ENCODE measurements at regions not wholly inside any gene's neighbourhood (a gene's known extent, or its start where the extent isn't known, plus 50 kb on each side); places are given as distances from the start of the nearest gene placed in this dataset.

DNA sequence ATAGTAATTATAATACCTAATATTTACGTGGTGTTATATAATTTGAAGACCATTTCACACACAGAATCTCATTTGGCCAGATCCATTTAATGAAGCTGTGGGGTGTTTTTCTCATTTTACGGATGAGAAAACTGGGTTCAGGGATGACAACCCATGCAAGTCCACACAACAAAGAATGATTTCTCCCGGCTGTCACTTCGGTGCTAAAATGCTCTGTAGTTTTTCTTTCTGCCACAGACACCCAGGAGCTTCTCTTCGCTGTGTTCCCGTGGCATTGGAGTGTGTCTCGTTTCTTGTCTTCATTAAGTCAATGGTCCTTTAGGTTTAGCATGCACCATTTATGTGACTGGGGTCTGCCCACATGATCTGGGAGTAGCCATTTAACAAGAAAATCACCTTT lies 308.5 kb downstream of the ENC1 start:
- H3K4me3 Mint-ChIP-seq, result no peak overlapping the region
- no peaks in the 10 kb centered on the region for H3K9me3 Mint-ChIP-seq
- peaks cover 2% of the 10 kb centered on the region for H3K4me1 Mint-ChIP-seq (ENCODE audit: low read depth)
- no peaks in the 10 kb centered on the region for H3K36me3 Mint-ChIP-seq (ENCODE audit: low read depth)
- peaks cover 13% of the 10 kb centered on the region for H3K27me3 Mint-ChIP-seq (ENCODE audit: low read depth)
- H3K27ac Mint-ChIP-seq, result no peak overlapping the region

DNA sequence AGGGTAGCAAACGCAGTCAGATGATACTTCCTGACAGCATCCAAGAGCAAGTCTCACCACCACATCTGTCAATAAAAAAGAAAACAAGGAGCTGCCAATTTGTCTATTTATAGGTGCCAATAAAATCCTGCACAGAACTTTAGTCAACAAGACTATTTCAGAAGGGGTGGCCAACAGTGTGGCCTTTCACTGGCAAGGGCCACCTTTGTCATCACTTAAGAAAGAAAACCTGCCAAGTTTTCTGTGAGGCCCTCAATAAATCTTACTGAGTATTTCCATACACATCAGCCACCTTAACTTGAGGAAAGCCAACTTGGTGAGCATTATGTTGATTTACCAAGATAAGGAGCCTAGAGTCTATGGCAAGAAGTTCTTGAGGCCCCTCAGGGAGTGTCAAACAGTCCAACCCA lies 312.3 kb downstream of the ENC1 start:
- Mint-ChIP-seq H3K27me3 (ENCODE audit: low read depth) (peaks cover 4% of the 10 kb centered on the region), H3K9me3 (no peaks in the 10 kb centered on the region), H3K4me3 (no peak overlapping the region), H3K27ac (no peak overlapping the region), H3K36me3 (ENCODE audit: low read depth) (no peaks in the 10 kb centered on the region), H3K4me1 (ENCODE audit: low read depth) (peaks cover 3% of the 10 kb centered on the region)

GRCh38 chr5:74327339-74327685 lies 313.2 kb downstream of the ENC1 start:
- no peaks in the 10 kb centered on the region for H3K36me3 Mint-ChIP-seq (ENCODE audit: low read depth)
- no peak overlapping the region for H3K4me3 Mint-ChIP-seq
- peaks cover 4% of the 10 kb centered on the region for H3K27me3 Mint-ChIP-seq (ENCODE audit: low read depth)
- H3K27ac Mint-ChIP-seq, result no peak overlapping the region
- H3K9me3 Mint-ChIP-seq, result no peaks in the 10 kb centered on the region
- H3K4me1 Mint-ChIP-seq (ENCODE audit: low read depth), result peaks cover 3% of the 10 kb centered on the region

- Mint-ChIP-seq H3K4me3 (no peak overlapping the region), H3K27ac (no peak overlapping the region), H3K9me3 (no peaks in the 10 kb centered on the region), H3K36me3 (ENCODE audit: low read depth) (no peaks in the 10 kb centered on the region), H3K4me1 (ENCODE audit: low read depth) (peaks cover 3% of the 10 kb centered on the region), H3K27me3 (ENCODE audit: low read depth) (peaks cover 4% of the 10 kb centered on the region)
These were observed 313.8 kb downstream of the ENC1 start for GRCh38 chr5:74326571-74327338.

DNA sequence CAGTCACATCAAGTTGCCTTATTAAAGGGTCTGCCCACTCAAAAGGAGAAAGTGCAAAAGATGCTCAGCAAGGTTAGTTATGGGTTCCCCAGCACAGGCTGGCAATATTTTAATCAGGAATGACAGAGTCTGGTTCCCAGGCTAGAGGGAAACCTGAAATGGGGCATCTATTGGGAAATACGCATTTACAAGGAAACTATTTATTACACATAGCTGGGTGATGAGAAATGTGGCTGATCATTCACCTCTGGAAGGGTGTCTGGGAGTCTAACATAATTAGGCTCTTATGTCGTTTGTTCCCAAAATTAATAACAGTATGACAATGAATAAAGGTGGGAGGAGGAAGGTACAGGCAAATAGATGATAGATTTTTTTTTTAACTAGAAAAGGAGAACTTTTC lies 314.7 kb downstream of the ENC1 start:
- Mint-ChIP-seq H3K27me3 (ENCODE audit: low read depth) (peaks cover 4% of the 10 kb centered on the region), H3K9me3 (no peaks in the 10 kb centered on the region), H3K27ac (no peak overlapping the region), H3K4me1 (ENCODE audit: low read depth) (peaks cover 3% of the 10 kb centered on the region), H3K4me3 (no peak overlapping the region), H3K36me3 (ENCODE audit: low read depth) (no peaks in the 10 kb centered on the region)

GRCh38 chr5:74324556-74324955 lies 316.0 kb downstream of the ENC1 start:
- H3K36me3 Mint-ChIP-seq (ENCODE audit: low read depth), result no peaks in the 10 kb centered on the region
- H3K4me3 Mint-ChIP-seq, result no peak overlapping the region
- H3K4me1 Mint-ChIP-seq (ENCODE audit: low read depth), result peaks cover 3% of the 10 kb centered on the region
- no peaks in the 10 kb centered on the region for H3K27me3 Mint-ChIP-seq (ENCODE audit: low read depth)
- no peak overlapping the region for H3K27ac Mint-ChIP-seq
- H3K9me3 Mint-ChIP-seq, result no peaks in the 10 kb centered on the region

DNA sequence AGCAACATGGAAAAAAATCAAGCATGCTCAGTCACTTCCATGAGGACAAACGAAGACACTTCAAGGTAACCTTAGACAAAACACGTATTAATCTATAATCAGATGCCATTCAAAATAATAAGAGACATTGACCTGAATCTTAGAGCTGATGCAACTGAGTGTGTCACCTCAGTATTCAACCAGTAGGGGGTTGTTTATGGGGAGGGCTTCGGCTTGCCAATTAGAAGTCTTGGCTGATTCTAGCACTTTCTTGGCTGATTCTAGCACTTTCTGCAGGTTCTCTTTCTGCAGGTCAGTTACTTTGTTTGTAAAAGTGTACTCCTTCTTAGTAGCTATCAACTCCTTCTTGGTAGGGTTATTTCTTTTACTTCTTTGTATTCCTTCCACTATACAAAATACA lies 317.6 kb downstream of the ENC1 start:
- Mint-ChIP-seq H3K9me3 (no peaks in the 10 kb centered on the region), H3K27me3 (ENCODE audit: low read depth) (no peaks in the 10 kb centered on the region), H3K4me3 (no peak overlapping the region), H3K4me1 (ENCODE audit: low read depth) (peaks cover 3% of the 10 kb centered on the region), H3K36me3 (ENCODE audit: low read depth) (no peaks in the 10 kb centered on the region), H3K27ac (no peak overlapping the region)

DNA sequence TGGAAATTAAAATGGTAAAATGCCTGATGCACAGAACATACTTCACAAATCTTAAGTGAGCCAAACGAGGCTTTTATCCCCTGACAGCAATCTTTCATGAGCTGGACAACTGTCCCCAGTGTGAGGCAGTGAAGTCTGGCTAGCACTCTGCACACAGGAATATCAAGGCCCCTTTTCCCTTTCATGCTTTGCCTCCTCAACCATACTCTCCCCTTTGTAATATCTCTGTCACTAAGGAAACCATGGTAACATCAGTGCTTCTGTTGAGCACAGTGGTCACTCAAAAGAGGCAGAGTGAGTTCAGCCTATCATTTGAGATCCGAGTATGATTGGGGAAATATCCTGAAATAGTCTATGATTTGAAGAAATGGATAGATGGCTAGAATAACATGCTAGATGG lies 318.3 kb downstream of the ENC1 start:
- Mint-ChIP-seq H3K27me3 (ENCODE audit: low read depth) (no peaks in the 10 kb centered on the region), H3K27ac (no peak overlapping the region), H3K9me3 (no peaks in the 10 kb centered on the region), H3K36me3 (ENCODE audit: low read depth) (no peaks in the 10 kb centered on the region), H3K4me3 (no peak overlapping the region), H3K4me1 (ENCODE audit: low read depth) (peaks cover 3% of the 10 kb centered on the region)

DNA sequence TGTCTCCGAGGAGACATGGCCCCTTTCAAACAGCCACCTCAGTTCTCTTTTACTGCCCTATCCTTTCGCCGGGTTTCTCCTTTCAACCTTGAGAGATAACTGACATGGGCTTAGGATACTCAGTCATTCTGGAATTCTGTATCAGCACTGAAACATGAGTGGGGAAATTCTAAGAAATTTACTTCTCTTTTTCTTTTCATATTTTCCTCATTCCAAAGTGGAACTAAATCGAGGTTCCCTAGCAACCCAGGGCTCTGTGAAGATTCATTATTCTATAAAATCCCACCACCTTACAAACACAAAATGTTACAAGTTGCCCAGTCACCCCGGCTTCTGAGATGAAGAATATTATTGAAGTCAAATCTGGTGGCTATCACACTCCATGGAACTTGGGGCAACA lies 319.2 kb downstream of the ENC1 start:
- H3K9me3 Mint-ChIP-seq, result no peaks in the 10 kb centered on the region
- H3K4me1 Mint-ChIP-seq (ENCODE audit: low read depth), result no peaks in the 10 kb centered on the region
- H3K4me3 Mint-ChIP-seq, result no peak overlapping the region
- no peaks in the 10 kb centered on the region for H3K27me3 Mint-ChIP-seq (ENCODE audit: low read depth)
- H3K36me3 Mint-ChIP-seq (ENCODE audit: low read depth), result no peaks in the 10 kb centered on the region
- no peak overlapping the region for H3K27ac Mint-ChIP-seq

DNA sequence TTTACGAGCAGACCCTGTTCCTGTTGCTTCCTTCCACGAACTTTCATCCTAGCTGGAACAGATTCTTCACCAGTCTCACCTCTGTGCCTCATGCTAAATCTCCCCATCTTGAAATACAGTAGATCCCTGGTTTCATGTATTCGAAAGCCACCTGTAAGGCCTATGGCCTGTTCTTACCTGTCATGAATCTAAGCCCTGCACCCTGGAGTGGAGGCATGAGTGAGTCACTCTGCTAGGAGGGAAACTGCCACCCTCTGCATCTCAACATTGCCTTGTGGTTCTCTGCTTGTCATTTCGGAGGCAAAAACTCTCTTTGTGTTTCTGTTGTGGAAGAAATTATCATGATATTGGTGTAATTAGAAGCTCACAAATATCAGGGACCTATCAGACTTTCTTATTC lies 320.0 kb downstream of the ENC1 start:
- Mint-ChIP-seq H3K36me3 (ENCODE audit: low read depth) (no peaks in the 10 kb centered on the region), H3K4me3 (no peak overlapping the region), H3K27ac (no peak overlapping the region), H3K27me3 (ENCODE audit: low read depth) (no peaks in the 10 kb centered on the region), H3K4me1 (ENCODE audit: low read depth) (no peaks in the 10 kb centered on the region), H3K9me3 (no peaks in the 10 kb centered on the region)

- no peak overlapping the region for H3K4me3 Mint-ChIP-seq
- H3K9me3 Mint-ChIP-seq, result no peaks in the 10 kb centered on the region
- H3K4me1 Mint-ChIP-seq (ENCODE audit: low read depth), result no peaks in the 10 kb centered on the region
- H3K27ac Mint-ChIP-seq, result no peak overlapping the region
- no peaks in the 10 kb centered on the region for H3K27me3 Mint-ChIP-seq (ENCODE audit: low read depth)
- no peaks in the 10 kb centered on the region for H3K36me3 Mint-ChIP-seq (ENCODE audit: low read depth)
These were observed 321.5 kb downstream of the ENC1 start for GRCh38 chr5:74319076-74319475.

- Mint-ChIP-seq H3K27me3 (ENCODE audit: low read depth) (peaks cover 3% of the 10 kb centered on the region), H3K27ac (no peak overlapping the region)
These were observed 324.4 kb downstream of the ENC1 start for GRCh38 chr5:74316064-74316603.

GRCh38 chr5:74314906-74315305 lies 325.6 kb downstream of the ENC1 start:
- H3K27ac Mint-ChIP-seq, result no peak overlapping the region
- H3K4me3 Mint-ChIP-seq, result no peak overlapping the region
- no peaks in the 10 kb centered on the region for H3K4me1 Mint-ChIP-seq (ENCODE audit: low read depth)
- no peaks in the 10 kb centered on the region for H3K9me3 Mint-ChIP-seq
- peaks cover 3% of the 10 kb centered on the region for H3K27me3 Mint-ChIP-seq (ENCODE audit: low read depth)
- H3K36me3 Mint-ChIP-seq (ENCODE audit: low read depth), result no peaks in the 10 kb centered on the region

More at GRCh38 chr5:74316064-74316603, 324.4 kb downstream of the ENC1 start:
- no peaks in the 10 kb centered on the region for H3K4me1 Mint-ChIP-seq (ENCODE audit: low read depth)
- H3K9me3 Mint-ChIP-seq, result no peaks in the 10 kb centered on the region
- H3K36me3 Mint-ChIP-seq (ENCODE audit: low read depth), result no peaks in the 10 kb centered on the region
- no peak overlapping the region for H3K4me3 Mint-ChIP-seq

DNA sequence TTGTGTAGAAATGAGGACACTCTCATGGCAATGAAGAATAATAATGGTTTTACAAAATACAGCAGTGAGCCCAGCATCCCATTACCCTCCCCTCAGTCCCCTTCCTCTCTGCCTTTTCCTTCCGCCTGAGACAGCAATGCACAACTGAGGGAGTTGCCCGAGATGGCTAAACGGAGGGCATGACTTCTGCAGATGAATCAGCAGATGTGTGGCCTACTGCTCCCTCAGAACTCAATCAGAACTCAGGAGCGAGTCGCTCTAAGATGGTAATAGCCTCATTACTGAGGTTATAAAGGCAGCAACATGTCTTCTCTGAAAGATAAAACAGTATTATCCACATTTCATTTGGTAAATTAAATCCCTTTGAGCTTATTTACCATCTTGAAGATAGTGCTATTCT lies 326.6 kb downstream of the ENC1 start:
- Mint-ChIP-seq H3K27me3 (ENCODE audit: low read depth) (peaks cover 3% of the 10 kb centered on the region), H3K36me3 (ENCODE audit: low read depth) (no peaks in the 10 kb centered on the region), H3K4me1 (ENCODE audit: low read depth) (no peaks in the 10 kb centered on the region), H3K27ac (no peak overlapping the region), H3K9me3 (no peaks in the 10 kb centered on the region), H3K4me3 (no peak overlapping the region)

DNA sequence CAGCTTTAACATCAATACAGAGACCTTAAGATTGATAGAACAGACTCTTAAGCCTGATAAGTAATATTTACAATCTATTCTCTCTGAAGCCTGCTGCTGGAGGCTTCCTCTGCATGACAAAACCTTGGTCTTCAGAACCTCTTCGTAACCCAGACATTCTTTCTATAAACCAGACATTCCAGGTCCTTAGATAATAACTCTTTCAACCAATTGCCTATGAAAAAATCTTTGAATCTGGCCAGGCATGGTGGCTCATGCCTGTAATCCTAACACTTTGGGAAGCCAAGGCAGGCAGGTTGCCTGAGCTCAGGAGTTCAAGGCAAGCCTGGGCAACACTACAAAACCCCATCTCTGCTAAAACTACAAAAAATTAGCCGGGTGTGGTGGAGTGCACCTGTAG lies 327.8 kb downstream of the ENC1 start:
- Mint-ChIP-seq H3K36me3 (ENCODE audit: low read depth) (no peaks in the 10 kb centered on the region), H3K4me1 (ENCODE audit: low read depth) (no peaks in the 10 kb centered on the region), H3K27ac (no peak overlapping the region), H3K9me3 (no peaks in the 10 kb centered on the region), H3K27me3 (ENCODE audit: low read depth) (peaks cover 3% of the 10 kb centered on the region), H3K4me3 (no peak overlapping the region)
